SK-N-SH (cell line): ENCODE measurements at regions not wholly inside any gene's neighbourhood (a gene's known extent, or its start where the extent isn't known, plus 50 kb on each side); places are given as distances from the start of the nearest gene placed in this dataset.

Source experiments
- CTCF ChIA-PET: fragments of 300-600, 350-600 bp; formaldehyde crosslinking; extraction: SDS; loops from one replicate; lab custom pipeline; 2021; lab: Yijun Ruan, JAX
- POLR2A ChIA-PET: fragments of 350-600 bp; sonication (Branson Sonifier 250); formaldehyde crosslinking; extraction: SDS; loops from one replicate; lab custom pipeline; 2020; ENCODE audit warnings: antibody characterized with exemption, inconsistent platforms; lab: Yijun Ruan, JAX
- DNase-seq: peaks from one replicate; pipeline ENCODE4 v3.0.0; 2012
- H2AFZ ChIP-seq: fragments of 200-600 bp; sonication (generic); 2 replicates; pipeline ENCODE4 v1.8.1; 2016; ENCODE audit warnings: antibody characterized with exemption, mild to moderate bottlenecking, low read depth
- H3F3A ChIP-seq: fragments of 200-600 bp; sonication (generic); replicated peaks from 2 replicates; pipeline ENCODE3; 2016; ENCODE audit warnings: antibody characterized with exemption, mild to moderate bottlenecking; ENCODE audit not compliant: insufficient read depth
- H3K27ac ChIP-seq, 2 experiments: fragments of 200-500 bp in 1 of 2; fragments of 200-600 bp in 1 of 2; sonication (Bioruptor generic) in 1 of 2; sonication (generic), shearing (Covaris generic) in 1 of 2; 2 replicates each; pipeline versions ENCODE4 v1.5.1 to v1.6.1; 2014 to 2016; ENCODE audit warnings: low read depth in 2 of 2, inconsistent platforms in 1 of 2, low read length in 1 of 2, mild to moderate bottlenecking in 1 of 2, mixed read lengths in 1 of 2
- H3K27me3 ChIP-seq: fragments of 200-600 bp; sonication (generic), shearing (Covaris generic); 2 replicates; pipeline ENCODE4 v1.6.1; 2016; ENCODE audit warnings: mixed run types; ENCODE audit not compliant: insufficient read depth
- H3K36me3 ChIP-seq, 2 experiments: fragments of 200-500 bp in 1 of 2; fragments of 200-600 bp in 1 of 2; sonication (Bioruptor generic) in 1 of 2; sonication (generic) in 1 of 2; replicated peaks in 1 of 2; 2 replicates each; pipeline versions ENCODE3 to v1.5.1; 2014 to 2016; ENCODE audit warnings: low read length in 1 of 2, mild to moderate bottlenecking in 1 of 2; ENCODE audit not compliant: insufficient read depth in 2 of 2, control insufficient read depth in 1 of 2
- H3K4me1 ChIP-seq, 2 experiments: fragments of 200-500 bp in 1 of 2; fragments of 200-600 bp in 1 of 2; sonication (Bioruptor generic) in 1 of 2; sonication (generic), shearing (Covaris generic) in 1 of 2; 2 replicates each; pipeline versions ENCODE4 v1.5.1 to v1.6.1; 2014 to 2016; ENCODE audit warnings: low read depth in 1 of 2, low read length in 1 of 2, mixed run types in 1 of 2; ENCODE audit not compliant: insufficient read depth in 2 of 2, control insufficient read depth in 1 of 2
- H3K4me2 ChIP-seq: fragments of 200-600 bp; sonication (generic), shearing (Covaris generic); 2 replicates; pipeline ENCODE4 v1.6.1; 2017; ENCODE audit warnings: mixed run types
- H3K4me3 ChIP-seq, 2 experiments: fragments of 200-500 bp in 1 of 2; fragments of 200-600 bp in 1 of 2; sonication (Bioruptor generic) in 1 of 2; sonication (generic), shearing (Covaris generic) in 1 of 2; 2 replicates each; pipeline versions ENCODE4 v1.5.1 to v1.8.1; 2014 to 2016; ENCODE audit warnings: low read depth in 2 of 2, inconsistent platforms in 1 of 2, low read length in 1 of 2, mild to moderate bottlenecking in 1 of 2, mixed read lengths in 1 of 2, moderate library complexity in 1 of 2
- H3K79me2 ChIP-seq: fragments of 200-600 bp; sonication (generic); 2 replicates; pipeline ENCODE4 v1.8.1; 2017; ENCODE audit warnings: mild to moderate bottlenecking; ENCODE audit not compliant: insufficient read depth
- H3K9ac ChIP-seq: fragments of 200-600 bp; sonication (generic); 2 replicates; pipeline ENCODE4 v1.6.1; 2017; ENCODE audit warnings: mixed run types
- H3K9me2 ChIP-seq: fragments of 200-600 bp; sonication (generic); 2 replicates; pipeline ENCODE4 v1.6.1; 2017; ENCODE audit warnings: mixed run types
- H3K9me3 ChIP-seq: fragments of 200-600 bp; sonication (generic); 2 replicates; pipeline ENCODE4 v1.6.1; 2017; ENCODE audit warnings: mixed run types, mild to moderate bottlenecking, moderate library complexity
- H4K20me1 ChIP-seq: fragments of 200-600 bp; sonication (generic); 2 replicates; pipeline ENCODE4 v1.6.1; 2017; ENCODE audit warnings: mild to moderate bottlenecking, mixed run types; ENCODE audit not compliant: insufficient read depth
- EZH2phosphoT487 ChIP-seq: fragments of 200-600 bp; sonication (generic); IDR thresholded peaks from 2 replicates; pipeline ENCODE4 v1.6.1; 2017; ENCODE audit warnings: low read depth, mixed run types, mild to moderate bottlenecking, antibody characterized with exemption, moderate library complexity, borderline replicate concordance
- FOXJ3 ChIP-seq: sonication (generic); formaldehyde crosslinking; IDR thresholded peaks from 2 replicates; pipeline ENCODE4 v1.5.1; 2020; ENCODE audit warnings: mild to moderate bottlenecking, missing genetic modification reagents
- FOXM1 ChIP-seq: IDR thresholded peaks from 2 replicates; pipeline ENCODE4 v1.4.0; 2012; ENCODE audit warnings: low read depth, mild to moderate bottlenecking
- GABPA ChIP-seq: IDR thresholded peaks from 2 replicates; pipeline ENCODE4 v1.4.0; 2012; ENCODE audit warnings: low read depth, mild to moderate bottlenecking
- GATA2 ChIP-seq: sonication (generic); formaldehyde crosslinking; IDR thresholded peaks from 2 replicates; pipeline ENCODE4 v1.5.0; 2020; ENCODE audit warnings: mild to moderate bottlenecking, missing genetic modification reagents
- MEF2A ChIP-seq: IDR thresholded peaks from 2 replicates; pipeline ENCODE4 v1.4.0; 2012; ENCODE audit warnings: low read depth, borderline replicate concordance
- NRF1 ChIP-seq: IDR thresholded peaks from 2 replicates; pipeline ENCODE4 v1.6.1; 2012; ENCODE audit warnings: low read depth, mild to moderate bottlenecking, low read length
- POLR2AphosphoS5 ChIP-seq: IDR thresholded peaks from 2 replicates; pipeline ENCODE4 v1.6.1; 2012; ENCODE audit warnings: low read depth, low read length
- RAD21 ChIP-seq: IDR thresholded peaks from 2 replicates; pipeline ENCODE4 v1.6.1; 2012; ENCODE audit warnings: mild to moderate bottlenecking, low read length
- SIN3A ChIP-seq: IDR thresholded peaks from 2 replicates; pipeline ENCODE4 v1.6.1; 2012; ENCODE audit warnings: low read depth, mild to moderate bottlenecking, low read length, moderate library complexity, borderline replicate concordance
- SMC3 ChIP-seq: IDR thresholded peaks from 2 replicates; pipeline ENCODE4 v1.6.1; 2012; ENCODE audit warnings: low read depth, low read length, improper control_type of control experiment
- TCF12 ChIP-seq: IDR thresholded peaks from 2 replicates; pipeline ENCODE4 v1.4.0; 2012
- TEAD4 ChIP-seq: IDR thresholded peaks from 2 replicates; pipeline ENCODE4 v1.4.0; 2012; ENCODE audit warnings: mild to moderate bottlenecking, borderline replicate concordance; ENCODE audit not compliant: insufficient read depth
- YY1 ChIP-seq: IDR thresholded peaks from 2 replicates; pipeline ENCODE4 v1.4.0; 2012; ENCODE audit warnings: low read depth, mild to moderate bottlenecking
- WGBS: methylation state at CpG from one replicate; pipeline ENCODE4 v1.1.6; 2017; ENCODE audit warnings: low lambda C conversion rate; 5-methylcytosine and 5-hydroxymethylcytosine counted together
- TF ChIP-seq, protein P1 (sequence below): fragments of 200-600 bp; sonication (generic); IDR thresholded peaks from 2 replicates; pipeline ENCODE4 v1.6.1; 2017; ENCODE audit warnings: antibody characterized with exemption, mild to moderate bottlenecking, moderate library complexity
- TF ChIP-seq, protein P2 (sequence below): fragments of 150-350 bp; IDR thresholded peaks from 2 replicates; pipeline ENCODE4 v1.6.1; 2017; ENCODE audit warnings: antibody characterized with exemption, low read length, low read depth, borderline replicate concordance
- TF ChIP-seq, protein P3 (sequence below): IDR thresholded peaks from 2 replicates; pipeline ENCODE4; 2012
- TF ChIP-seq, protein P4 (sequence below): IDR thresholded peaks from 2 replicates; pipeline ENCODE4 v1.4.0; 2012; ENCODE audit warnings: low read depth, borderline replicate concordance

DNA sequence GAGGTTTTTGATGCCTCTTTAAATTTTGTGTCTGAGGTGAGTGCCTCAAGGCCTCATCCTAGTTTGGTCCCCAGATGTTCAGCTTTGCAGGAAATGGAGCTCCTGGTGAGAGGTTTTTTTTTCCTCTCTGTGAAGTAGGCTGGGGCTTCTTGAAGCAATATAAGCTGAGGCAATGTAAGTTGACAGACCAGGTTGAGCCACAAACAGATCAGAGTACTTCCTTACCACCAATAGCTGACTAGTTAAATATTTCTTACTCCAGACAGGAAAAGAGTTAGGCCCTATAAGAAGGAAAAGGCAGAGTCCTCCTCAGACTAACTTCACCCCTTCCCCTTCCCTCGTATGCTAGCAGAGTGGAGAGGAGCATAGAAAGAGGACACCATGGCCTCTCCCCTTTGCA lies 341.0 kb downstream of the LMO4 start:
- Histone ChIP-seq H3K9ac (no peak overlapping the region), H3K9me2 (no peaks in the 10 kb centered on the region), H3K27ac (no peak overlapping the region), H2AFZ (no peak overlapping the region), H3K9me3 (no peaks in the 10 kb centered on the region), H3K4me1 (no peaks in the 10 kb centered on the region), H3K36me3 (no peaks in the 10 kb centered on the region), H3K4me2 (no peak overlapping the region), H3F3A (no peaks in the 10 kb centered on the region), H4K20me1 (no peaks in the 10 kb centered on the region), H3K27me3 (no peaks in the 10 kb centered on the region), H3K4me3 (no peak overlapping the region), H3K79me2 (no peaks in the 10 kb centered on the region)
- CTCF ChIA-PET, result no interaction called here
- no peak for DNase-seq
- 74% methylated on average over 1 of the region's 1 CpG for WGBS
- no peak for TF ChIP-seq YY1
- POLR2A ChIA-PET, result no interaction called here

DNA sequence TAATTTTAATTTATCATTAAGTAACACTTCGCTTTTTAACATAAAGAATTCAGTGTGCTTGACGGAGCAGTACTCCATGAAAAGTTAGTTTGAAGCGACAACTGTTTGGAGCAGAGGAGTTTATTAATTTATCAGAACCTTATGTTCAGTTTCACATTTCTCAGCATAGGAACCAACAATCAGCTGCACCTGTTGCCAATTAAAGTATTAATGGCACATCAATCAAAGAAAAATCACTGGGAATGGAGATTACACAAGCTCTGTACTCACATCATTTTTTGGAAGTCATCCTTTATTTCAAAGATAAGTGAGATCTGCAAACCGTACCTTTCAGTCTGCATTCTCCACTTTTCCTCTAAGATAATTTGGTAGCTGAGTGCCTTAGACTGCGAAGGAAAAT lies 344.6 kb downstream of the LMO4 start:
- POLR2A ChIA-PET, result no interaction called here
- WGBS, result 52% methylated on average over 5 of the region's 5 CpGs

DNA sequence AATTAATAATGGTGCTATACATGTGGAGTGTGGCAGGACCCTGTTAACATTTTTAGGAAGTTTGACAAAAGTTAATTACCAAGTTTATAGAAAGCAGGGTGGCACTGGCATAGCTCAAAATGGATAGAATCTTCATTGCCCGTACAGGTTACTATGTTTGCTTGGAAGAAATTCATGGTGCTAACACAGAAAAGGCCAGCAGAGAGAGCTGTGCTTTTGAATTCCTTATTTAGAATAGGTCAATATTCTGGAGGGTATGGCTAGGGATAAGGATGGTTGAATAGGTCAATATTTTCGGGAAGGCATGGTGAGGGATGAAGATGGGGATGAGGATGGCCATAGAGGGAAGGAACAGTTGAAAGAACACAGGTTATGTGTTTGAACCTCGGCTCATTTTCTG lies 345.1 kb downstream of the LMO4 start:
- H3K9me3 ChIP-seq, result no peaks in the 10 kb centered on the region
- POLR2A ChIA-PET, result no interaction called here
- H3F3A ChIP-seq, result no peaks in the 10 kb centered on the region
- no peaks in the 10 kb centered on the region for H3K4me1 ChIP-seq
- H3K79me2 ChIP-seq, result no peaks in the 10 kb centered on the region
- no peak for DNase-seq
- WGBS, result 28% methylated on average over 3 of the region's 3 CpGs
- no peak overlapping the region for H3K4me3 ChIP-seq
- H2AFZ ChIP-seq, result no peak overlapping the region
- no peaks in the 10 kb centered on the region for H3K36me3 ChIP-seq
- H3K27me3 ChIP-seq, result no peaks in the 10 kb centered on the region
- no peaks in the 10 kb centered on the region for H3K9me2 ChIP-seq
- no peak overlapping the region for H3K27ac ChIP-seq
- no peak overlapping the region for H3K9ac ChIP-seq
- H3K4me2 ChIP-seq, result no peak overlapping the region
- H4K20me1 ChIP-seq, result no peaks in the 10 kb centered on the region
- CTCF ChIA-PET, result interaction anchor here (0.7 kb wide), 1 partner anchor 13 kb away, joined by 3 read pairs; no protein-coding TSS in a partner anchor
- TF ChIP-seq NRF1 (no peak), POLR2AphosphoS5 (no peak), EZH2phosphoT487 (no peak), SIN3A (no peak), SMC3 (peak; percentile 31; the same call in 1 of the 2 replicates), RAD21 (peak; percentile 35; the same call in 1 of the 2 replicates), GABPA (no peak)
- TF ChIP-seq, protein P1, sequence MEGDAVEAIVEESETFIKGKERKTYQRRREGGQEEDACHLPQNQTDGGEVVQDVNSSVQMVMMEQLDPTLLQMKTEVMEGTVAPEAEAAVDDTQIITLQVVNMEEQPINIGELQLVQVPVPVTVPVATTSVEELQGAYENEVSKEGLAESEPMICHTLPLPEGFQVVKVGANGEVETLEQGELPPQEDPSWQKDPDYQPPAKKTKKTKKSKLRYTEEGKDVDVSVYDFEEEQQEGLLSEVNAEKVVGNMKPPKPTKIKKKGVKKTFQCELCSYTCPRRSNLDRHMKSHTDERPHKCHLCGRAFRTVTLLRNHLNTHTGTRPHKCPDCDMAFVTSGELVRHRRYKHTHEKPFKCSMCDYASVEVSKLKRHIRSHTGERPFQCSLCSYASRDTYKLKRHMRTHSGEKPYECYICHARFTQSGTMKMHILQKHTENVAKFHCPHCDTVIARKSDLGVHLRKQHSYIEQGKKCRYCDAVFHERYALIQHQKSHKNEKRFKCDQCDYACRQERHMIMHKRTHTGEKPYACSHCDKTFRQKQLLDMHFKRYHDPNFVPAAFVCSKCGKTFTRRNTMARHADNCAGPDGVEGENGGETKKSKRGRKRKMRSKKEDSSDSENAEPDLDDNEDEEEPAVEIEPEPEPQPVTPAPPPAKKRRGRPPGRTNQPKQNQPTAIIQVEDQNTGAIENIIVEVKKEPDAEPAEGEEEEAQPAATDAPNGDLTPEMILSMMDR, result peak; percentile 22; the same call in 1 of the 2 replicates
- TF ChIP-seq, protein P2, sequence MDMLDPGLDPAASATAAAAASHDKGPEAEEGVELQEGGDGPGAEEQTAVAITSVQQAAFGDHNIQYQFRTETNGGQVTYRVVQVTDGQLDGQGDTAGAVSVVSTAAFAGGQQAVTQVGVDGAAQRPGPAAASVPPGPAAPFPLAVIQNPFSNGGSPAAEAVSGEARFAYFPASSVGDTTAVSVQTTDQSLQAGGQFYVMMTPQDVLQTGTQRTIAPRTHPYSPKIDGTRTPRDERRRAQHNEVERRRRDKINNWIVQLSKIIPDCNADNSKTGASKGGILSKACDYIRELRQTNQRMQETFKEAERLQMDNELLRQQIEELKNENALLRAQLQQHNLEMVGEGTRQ, result no peak

More for the DNA sequence above, 344.6 kb downstream of the LMO4 start:
- H3K4me2 ChIP-seq, result no peak overlapping the region
- no peak for DNase-seq
- H3K4me1 ChIP-seq, result no peaks in the 10 kb centered on the region
- CTCF ChIA-PET, result interaction anchor here (0.7 kb wide), 1 partner anchor 13 kb away, joined by 3 read pairs; no protein-coding TSS in a partner anchor
- H3K4me3 ChIP-seq, result no peak overlapping the region
- TF ChIP-seq YY1 (no peak), FOXM1 (no peak), GATA2 (no peak), SIN3A (no peak), TEAD4 (no peak), TCF12 (peak; percentile 61), FOXJ3 (CRISPR knock-in tag) (no peak), MEF2A (no peak)
- TF ChIP-seq, protein P3, sequence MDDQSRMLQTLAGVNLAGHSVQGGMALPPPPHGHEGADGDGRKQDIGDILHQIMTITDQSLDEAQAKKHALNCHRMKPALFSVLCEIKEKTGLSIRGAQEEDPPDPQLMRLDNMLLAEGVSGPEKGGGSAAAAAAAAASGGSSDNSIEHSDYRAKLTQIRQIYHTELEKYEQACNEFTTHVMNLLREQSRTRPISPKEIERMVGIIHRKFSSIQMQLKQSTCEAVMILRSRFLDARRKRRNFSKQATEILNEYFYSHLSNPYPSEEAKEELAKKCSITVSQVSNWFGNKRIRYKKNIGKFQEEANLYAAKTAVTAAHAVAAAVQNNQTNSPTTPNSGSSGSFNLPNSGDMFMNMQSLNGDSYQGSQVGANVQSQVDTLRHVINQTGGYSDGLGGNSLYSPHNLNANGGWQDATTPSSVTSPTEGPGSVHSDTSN, result peak; percentile 21; the same call in 1 of the 2 replicates
- TF ChIP-seq, protein P2, result no peak
- TF ChIP-seq, protein P4, sequence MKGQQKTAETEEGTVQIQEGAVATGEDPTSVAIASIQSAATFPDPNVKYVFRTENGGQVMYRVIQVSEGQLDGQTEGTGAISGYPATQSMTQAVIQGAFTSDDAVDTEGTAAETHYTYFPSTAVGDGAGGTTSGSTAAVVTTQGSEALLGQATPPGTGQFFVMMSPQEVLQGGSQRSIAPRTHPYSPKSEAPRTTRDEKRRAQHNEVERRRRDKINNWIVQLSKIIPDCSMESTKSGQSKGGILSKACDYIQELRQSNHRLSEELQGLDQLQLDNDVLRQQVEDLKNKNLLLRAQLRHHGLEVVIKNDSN, result no peak
- no peaks in the 10 kb centered on the region for H3K9me2 ChIP-seq
- H2AFZ ChIP-seq, result no peak overlapping the region
- H3K79me2 ChIP-seq, result no peaks in the 10 kb centered on the region
- H3K27ac ChIP-seq, result no peak overlapping the region
- H3K27me3 ChIP-seq, result no peaks in the 10 kb centered on the region
- no peaks in the 10 kb centered on the region for H3K9me3 ChIP-seq
- H3F3A ChIP-seq, result no peaks in the 10 kb centered on the region
- no peaks in the 10 kb centered on the region for H3K36me3 ChIP-seq
- no peak overlapping the region for H3K9ac ChIP-seq
- H4K20me1 ChIP-seq, result no peaks in the 10 kb centered on the region
